ENCODE measurements at regions not wholly inside any gene's neighbourhood (a gene's known extent, or its start where the extent isn't known, plus 50 kb on each side); places are given as distances from the start of the nearest gene placed in this dataset.
A peak's percentile ranks its signal among the peaks of the same experiment; 100 is the strongest.

- DNase-seq = no peak
- Histone ChIP-seq H3K4me1 (ENCODE audit: control insufficient read depth, insufficient read depth, low read length, poor library complexity, severe bottlenecking) (no peaks in the 10 kb centered on the region), H3K4me3 (ENCODE audit: insufficient read depth, low read depth, low read length, poor library complexity, severe bottlenecking) (no peak overlapping the region), H3K9me3 (ENCODE audit: control insufficient read depth, low read length) (no peaks in the 10 kb centered on the region), H3K27ac (ENCODE audit: insufficient read depth, low read length, poor library complexity, severe bottlenecking) (no peak overlapping the region), H3K36me3 (ENCODE audit: control insufficient read depth, insufficient read depth, low read length) (no peaks in the 10 kb centered on the region), H3K27me3 (replicated peaks; ENCODE audit: control insufficient read depth, insufficient read depth, low read length, poor library complexity, severe bottlenecking) (no peaks in the 10 kb centered on the region)
Measured at GRCh38 chr6:40794586-40794985, 207.4 kb upstream of the LRFN2 start.

GRCh38 chr6:40792183-40792582 is 205.0 kb upstream of the LRFN2 start:
- no peak overlapping the region for H3K4me3 ChIP-seq (ENCODE audit: insufficient read depth, low read depth, low read length, poor library complexity, severe bottlenecking)
- no peaks in the 10 kb centered on the region for H3K36me3 ChIP-seq (ENCODE audit: control insufficient read depth, insufficient read depth, low read length)
- no peaks in the 10 kb centered on the region for H3K4me1 ChIP-seq (ENCODE audit: control insufficient read depth, insufficient read depth, low read length, poor library complexity, severe bottlenecking)
- DNase-seq = no peak
- H3K27ac ChIP-seq (ENCODE audit: insufficient read depth, low read length, poor library complexity, severe bottlenecking) = no peak overlapping the region
- no peaks in the 10 kb centered on the region for H3K9me3 ChIP-seq (ENCODE audit: control insufficient read depth, low read length)
- H3K27me3 ChIP-seq (replicated peaks; ENCODE audit: control insufficient read depth, insufficient read depth, low read length, poor library complexity, severe bottlenecking) = no peaks in the 10 kb centered on the region

GRCh38 chr6:40791004-40791403 is 203.8 kb upstream of the LRFN2 start:
- no peaks in the 10 kb centered on the region for H3K4me1 ChIP-seq (ENCODE audit: control insufficient read depth, insufficient read depth, low read length, poor library complexity, severe bottlenecking)
- no peaks in the 10 kb centered on the region for H3K9me3 ChIP-seq (ENCODE audit: control insufficient read depth, low read length)
- H3K4me3 ChIP-seq (ENCODE audit: insufficient read depth, low read depth, low read length, poor library complexity, severe bottlenecking) = no peak overlapping the region
- no peak overlapping the region for H3K27ac ChIP-seq (ENCODE audit: insufficient read depth, low read length, poor library complexity, severe bottlenecking)
- no peaks in the 10 kb centered on the region for H3K27me3 ChIP-seq (replicated peaks; ENCODE audit: control insufficient read depth, insufficient read depth, low read length, poor library complexity, severe bottlenecking)
- DNase-seq = no peak
- no peaks in the 10 kb centered on the region for H3K36me3 ChIP-seq (ENCODE audit: control insufficient read depth, insufficient read depth, low read length)

- no peak overlapping the region for H3K27ac ChIP-seq (ENCODE audit: insufficient read depth, low read length, poor library complexity, severe bottlenecking)
- H3K9me3 ChIP-seq (ENCODE audit: control insufficient read depth, low read length) = no peaks in the 10 kb centered on the region
- no peaks in the 10 kb centered on the region for H3K27me3 ChIP-seq (replicated peaks; ENCODE audit: control insufficient read depth, insufficient read depth, low read length, poor library complexity, severe bottlenecking)
- no peaks in the 10 kb centered on the region for H3K4me1 ChIP-seq (ENCODE audit: control insufficient read depth, insufficient read depth, low read length, poor library complexity, severe bottlenecking)
- no peak overlapping the region for H3K4me3 ChIP-seq (ENCODE audit: insufficient read depth, low read depth, low read length, poor library complexity, severe bottlenecking)
- H3K36me3 ChIP-seq (ENCODE audit: control insufficient read depth, insufficient read depth, low read length) = no peaks in the 10 kb centered on the region
- peak in 1 of 3 donors; percentile 3 for DNase-seq
Measured at GRCh38 chr6:40788661-40789655, 201.8 kb upstream of the LRFN2 start.

GRCh38 chr6:40782355-40782754 is 195.2 kb upstream of the LRFN2 start:
- Histone ChIP-seq H3K27ac (ENCODE audit: insufficient read depth, low read length, poor library complexity, severe bottlenecking) (no peak overlapping the region), H3K27me3 (replicated peaks; ENCODE audit: control insufficient read depth, insufficient read depth, low read length, poor library complexity, severe bottlenecking) (peaks cover 2% of the 10 kb centered on the region), H3K4me1 (ENCODE audit: control insufficient read depth, insufficient read depth, low read length, poor library complexity, severe bottlenecking) (no peaks in the 10 kb centered on the region), H3K36me3 (ENCODE audit: control insufficient read depth, insufficient read depth, low read length) (no peaks in the 10 kb centered on the region), H3K4me3 (ENCODE audit: insufficient read depth, low read depth, low read length, poor library complexity, severe bottlenecking) (no peak overlapping the region), H3K9me3 (ENCODE audit: control insufficient read depth, low read length) (no peaks in the 10 kb centered on the region)
- no peak for DNase-seq

GRCh38 chr6:40780637-40781036 is 193.5 kb upstream of the LRFN2 start:
- no peaks in the 10 kb centered on the region for H3K9me3 ChIP-seq (ENCODE audit: control insufficient read depth, low read length)
- DNase-seq = no peak
- H3K27me3 ChIP-seq (replicated peaks; ENCODE audit: control insufficient read depth, insufficient read depth, low read length, poor library complexity, severe bottlenecking) = peaks cover 2% of the 10 kb centered on the region
- H3K4me3 ChIP-seq (ENCODE audit: insufficient read depth, low read depth, low read length, poor library complexity, severe bottlenecking) = no peak overlapping the region
- H3K4me1 ChIP-seq (ENCODE audit: control insufficient read depth, insufficient read depth, low read length, poor library complexity, severe bottlenecking) = no peaks in the 10 kb centered on the region
- H3K27ac ChIP-seq (ENCODE audit: insufficient read depth, low read length, poor library complexity, severe bottlenecking) = no peak overlapping the region
- H3K36me3 ChIP-seq (ENCODE audit: control insufficient read depth, insufficient read depth, low read length) = no peaks in the 10 kb centered on the region

- no peak overlapping the region for H3K27ac ChIP-seq (ENCODE audit: insufficient read depth, low read length, poor library complexity, severe bottlenecking)
- peaks cover 2% of the 10 kb centered on the region for H3K27me3 ChIP-seq (replicated peaks; ENCODE audit: control insufficient read depth, insufficient read depth, low read length, poor library complexity, severe bottlenecking)
- no peak overlapping the region for H3K4me3 ChIP-seq (ENCODE audit: insufficient read depth, low read depth, low read length, poor library complexity, severe bottlenecking)
- DNase-seq = no peak
- no peaks in the 10 kb centered on the region for H3K4me1 ChIP-seq (ENCODE audit: control insufficient read depth, insufficient read depth, low read length, poor library complexity, severe bottlenecking)
- H3K36me3 ChIP-seq (ENCODE audit: control insufficient read depth, insufficient read depth, low read length) = no peaks in the 10 kb centered on the region
- no peaks in the 10 kb centered on the region for H3K9me3 ChIP-seq (ENCODE audit: control insufficient read depth, low read length)
Measured at GRCh38 chr6:40779409-40779808, 192.2 kb upstream of the LRFN2 start.

GRCh38 chr6:40778918-40779317 is 191.8 kb upstream of the LRFN2 start:
- no peak overlapping the region for H3K27ac ChIP-seq (ENCODE audit: insufficient read depth, low read length, poor library complexity, severe bottlenecking)

GRCh38 chr6:40778196-40778595 is 191.0 kb upstream of the LRFN2 start:
- no peak for DNase-seq
- H3K27ac ChIP-seq (ENCODE audit: insufficient read depth, low read length, poor library complexity, severe bottlenecking) = no peak overlapping the region
- H3K4me3 ChIP-seq (ENCODE audit: insufficient read depth, low read depth, low read length, poor library complexity, severe bottlenecking) = no peak overlapping the region

More at GRCh38 chr6:40778918-40779317, 191.8 kb upstream of the LRFN2 start:
- Histone ChIP-seq H3K27me3 (replicated peaks; ENCODE audit: control insufficient read depth, insufficient read depth, low read length, poor library complexity, severe bottlenecking) (peaks cover 2% of the 10 kb centered on the region), H3K9me3 (ENCODE audit: control insufficient read depth, low read length) (no peaks in the 10 kb centered on the region), H3K4me3 (ENCODE audit: insufficient read depth, low read depth, low read length, poor library complexity, severe bottlenecking) (no peak overlapping the region), H3K4me1 (ENCODE audit: control insufficient read depth, insufficient read depth, low read length, poor library complexity, severe bottlenecking) (no peaks in the 10 kb centered on the region), H3K36me3 (ENCODE audit: control insufficient read depth, insufficient read depth, low read length) (no peaks in the 10 kb centered on the region)
- DNase-seq = no peak

GRCh38 chr6:40774932-40775331 is 187.8 kb upstream of the LRFN2 start:
- no peak for DNase-seq
- H3K9me3 ChIP-seq (ENCODE audit: control insufficient read depth, low read length) = no peaks in the 10 kb centered on the region

More at GRCh38 chr6:40778196-40778595, 191.0 kb upstream of the LRFN2 start:
- no peaks in the 10 kb centered on the region for H3K36me3 ChIP-seq (ENCODE audit: control insufficient read depth, insufficient read depth, low read length)
- H3K9me3 ChIP-seq (ENCODE audit: control insufficient read depth, low read length) = no peaks in the 10 kb centered on the region
- H3K4me1 ChIP-seq (ENCODE audit: control insufficient read depth, insufficient read depth, low read length, poor library complexity, severe bottlenecking) = no peaks in the 10 kb centered on the region
- H3K27me3 ChIP-seq (replicated peaks; ENCODE audit: control insufficient read depth, insufficient read depth, low read length, poor library complexity, severe bottlenecking) = peaks cover 2% of the 10 kb centered on the region

More at GRCh38 chr6:40774932-40775331, 187.8 kb upstream of the LRFN2 start:
- Histone ChIP-seq H3K4me1 (ENCODE audit: control insufficient read depth, insufficient read depth, low read length, poor library complexity, severe bottlenecking) (no peaks in the 10 kb centered on the region), H3K4me3 (ENCODE audit: insufficient read depth, low read depth, low read length, poor library complexity, severe bottlenecking) (no peak overlapping the region), H3K36me3 (ENCODE audit: control insufficient read depth, insufficient read depth, low read length) (no peaks in the 10 kb centered on the region), H3K27ac (ENCODE audit: insufficient read depth, low read length, poor library complexity, severe bottlenecking) (no peak overlapping the region), H3K27me3 (replicated peaks; ENCODE audit: control insufficient read depth, insufficient read depth, low read length, poor library complexity, severe bottlenecking) (peaks cover 2% of the 10 kb centered on the region)
